Keratinocyte (primary cell): ENCODE measurements at regions not wholly inside any gene's neighbourhood (a gene's known extent, or its start where the extent isn't known, plus 50 kb on each side); places are given as distances from the start of the nearest gene placed in this dataset.

ENCODE experiments used
- DNase-seq: peaks from one replicate; pipeline ENCODE4 v3.0.0-alpha.2; 2011; ENCODE audit warnings: low read depth, missing footprints, low spot score
- FAIRE-seq: peaks from 2 replicates; lab custom pipeline; 2011; peaks lifted over from hg19 to GRCh38; lab: Jason Lieb, UNC
- H2AFZ ChIP-seq: 2 replicates; pipeline ENCODE4 v1.6.0; 2012; ENCODE audit warnings: low read length, control low read depth, inconsistent platforms; ENCODE audit not compliant: control insufficient read depth
- H3K27ac ChIP-seq: 2 replicates; pipeline ENCODE4 v1.5.1; 2011; ENCODE audit warnings: low read length; ENCODE audit not compliant: control insufficient read depth, insufficient read depth
- H3K27me3 ChIP-seq: 3 replicates; pipeline ENCODE4 v1.6.0; 2011; ENCODE audit warnings: low read length; ENCODE audit not compliant: control insufficient read depth, insufficient read depth; ENCODE audit errors: extremely low read depth
- H3K36me3 ChIP-seq, 2 experiments: 2 replicates in 1 of 2; 3 replicates in 1 of 2; pipeline ENCODE4 v1.5.1; 2011; ENCODE audit warnings: low read length in 2 of 2, mild to moderate bottlenecking in 1 of 2; ENCODE audit not compliant: control insufficient read depth in 2 of 2, insufficient read depth in 2 of 2; ENCODE audit errors: extremely low read depth in 1 of 2
- H3K4me1 ChIP-seq: 3 replicates; pipeline ENCODE4 v1.5.1; 2011; ENCODE audit warnings: low read length; ENCODE audit not compliant: control insufficient read depth, insufficient read depth; ENCODE audit errors: extremely low read depth
- H3K4me2 ChIP-seq: 3 replicates; pipeline ENCODE4 v1.6.0; 2011; ENCODE audit warnings: low read depth, low read length; ENCODE audit not compliant: control insufficient read depth, insufficient read depth; ENCODE audit errors: extremely low read depth
- H3K4me3 ChIP-seq, 3 experiments: fragments of 200-600 bp in 1 of 3; sonication (generic) in 1 of 3; 2 replicates in 2 of 3; 3 replicates in 1 of 3; pipeline ENCODE4 v1.5.1; 2011 to 2016; ENCODE audit warnings: low read length in 3 of 3, mild to moderate bottlenecking in 3 of 3, control low read depth in 2 of 3, inconsistent platforms in 1 of 3, low read depth in 1 of 3, mixed read lengths in 1 of 3, mixed run types in 1 of 3, moderate library complexity in 1 of 3; ENCODE audit not compliant: control insufficient read depth in 2 of 3, insufficient read depth in 2 of 3; ENCODE audit errors: extremely low read depth in 1 of 3
- H3K79me2 ChIP-seq: 2 replicates; pipeline ENCODE4 v1.6.0; 2012; ENCODE audit warnings: low read length; ENCODE audit not compliant: control insufficient read depth, insufficient read depth
- H3K9ac ChIP-seq: 3 replicates; pipeline ENCODE4 v1.6.0; 2011; ENCODE audit warnings: low read length; ENCODE audit not compliant: control insufficient read depth, insufficient read depth; ENCODE audit errors: extremely low read depth
- H3K9me1 ChIP-seq: 3 replicates; pipeline ENCODE4 v1.6.0; 2011; ENCODE audit warnings: low read length; ENCODE audit not compliant: control insufficient read depth, insufficient read depth; ENCODE audit errors: extremely low read depth
- H3K9me3 ChIP-seq: 2 replicates; pipeline ENCODE4 v1.5.1; 2012; ENCODE audit warnings: low read depth, low read length; ENCODE audit not compliant: control insufficient read depth
- H4K20me1 ChIP-seq: 3 replicates; pipeline ENCODE4 v1.6.0; 2011; ENCODE audit warnings: low read length; ENCODE audit not compliant: control insufficient read depth, insufficient read depth; ENCODE audit errors: extremely low read depth
- EZH2 ChIP-seq: IDR thresholded peaks from one replicate; pipeline ENCODE4 v1.6.1; 2012; ENCODE audit warnings: inconsistent platforms, mild to moderate bottlenecking, low read length, moderate library complexity
- dilution Hi-C: fragments of 300-500 bp; cut with MboI; formaldehyde crosslinking; loops from one replicate; pipeline ENCODE4 v1.7.0; 2020; ENCODE audit warnings: low sequenced_read_pairs; ENCODE audit not compliant: extremely low pct_ligation_motif_present
- TF ChIP-seq, protein P1 (sequence below), 3 experiments: IDR thresholded peaks in 1 of 3; conservative IDR thresholded peaks in 1 of 3; optimal IDR thresholded peaks in 1 of 3; 2 replicates in 2 of 3; 3 replicates in 1 of 3; pipeline versions ENCODE3 to v1.5.1; 2011; ENCODE audit warnings: low read length in 3 of 3, mild to moderate bottlenecking in 3 of 3, moderate library complexity in 2 of 3, control low read depth in 1 of 3, inconsistent platforms in 1 of 3; ENCODE audit not compliant: insufficient read depth in 2 of 3; ENCODE audit errors: extremely low read depth in 1 of 3

DNA sequence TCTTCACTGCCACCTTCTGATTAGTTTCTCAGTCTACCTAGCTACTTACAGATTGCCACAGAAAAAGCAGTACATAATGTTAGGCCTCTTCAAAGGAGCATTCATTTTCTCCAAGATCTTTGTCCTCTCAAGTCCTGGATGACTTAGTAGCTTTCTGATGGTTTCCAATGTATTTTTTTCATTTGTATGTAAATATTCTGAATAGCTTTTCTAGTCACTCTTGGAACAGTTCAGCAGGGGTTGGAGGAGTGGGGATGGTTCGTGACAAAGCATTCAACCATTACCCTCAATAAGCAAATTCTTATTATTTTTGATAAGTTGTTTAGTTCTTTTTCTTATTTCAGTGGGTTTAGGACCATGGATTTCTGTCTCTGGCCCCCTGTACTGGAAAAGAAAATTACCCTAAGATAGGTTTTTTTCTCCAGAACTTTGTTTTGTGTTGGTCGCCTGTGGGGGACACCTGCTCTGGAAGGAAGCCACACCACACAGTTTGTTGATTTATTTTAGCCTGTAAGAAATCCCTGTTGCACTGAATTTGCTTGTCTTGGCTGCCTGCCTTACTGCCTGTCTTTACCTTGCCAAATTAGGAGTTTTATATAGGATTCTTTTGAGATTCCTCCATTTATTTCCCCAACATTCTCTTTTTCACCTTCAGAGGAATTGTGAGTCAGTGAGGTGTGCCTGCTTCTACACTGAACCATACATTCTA is 247.9 kb downstream of the RFPL4B start:
- H3K9ac ChIP-seq: no peak overlapping the region
- no peaks in the 10 kb centered on the region for H4K20me1 ChIP-seq
- H2AFZ ChIP-seq: no peak overlapping the region
- H3K27ac ChIP-seq: no peak overlapping the region
- no peaks in the 10 kb centered on the region for H3K9me1 ChIP-seq
- no peak overlapping the region for H3K4me2 ChIP-seq
- FAIRE-seq (no peak), DNase-seq (no peak)
- H3K36me3 ChIP-seq: no peaks in the 10 kb centered on the region
- no peaks in the 10 kb centered on the region for H3K79me2 ChIP-seq
- no peaks in the 10 kb centered on the region for H3K9me3 ChIP-seq
- H3K4me1 ChIP-seq: no peaks in the 10 kb centered on the region
- H3K27me3 ChIP-seq: no peaks in the 10 kb centered on the region
- H3K4me3 ChIP-seq: no peak overlapping the region
- TF ChIP-seq, protein P1, sequence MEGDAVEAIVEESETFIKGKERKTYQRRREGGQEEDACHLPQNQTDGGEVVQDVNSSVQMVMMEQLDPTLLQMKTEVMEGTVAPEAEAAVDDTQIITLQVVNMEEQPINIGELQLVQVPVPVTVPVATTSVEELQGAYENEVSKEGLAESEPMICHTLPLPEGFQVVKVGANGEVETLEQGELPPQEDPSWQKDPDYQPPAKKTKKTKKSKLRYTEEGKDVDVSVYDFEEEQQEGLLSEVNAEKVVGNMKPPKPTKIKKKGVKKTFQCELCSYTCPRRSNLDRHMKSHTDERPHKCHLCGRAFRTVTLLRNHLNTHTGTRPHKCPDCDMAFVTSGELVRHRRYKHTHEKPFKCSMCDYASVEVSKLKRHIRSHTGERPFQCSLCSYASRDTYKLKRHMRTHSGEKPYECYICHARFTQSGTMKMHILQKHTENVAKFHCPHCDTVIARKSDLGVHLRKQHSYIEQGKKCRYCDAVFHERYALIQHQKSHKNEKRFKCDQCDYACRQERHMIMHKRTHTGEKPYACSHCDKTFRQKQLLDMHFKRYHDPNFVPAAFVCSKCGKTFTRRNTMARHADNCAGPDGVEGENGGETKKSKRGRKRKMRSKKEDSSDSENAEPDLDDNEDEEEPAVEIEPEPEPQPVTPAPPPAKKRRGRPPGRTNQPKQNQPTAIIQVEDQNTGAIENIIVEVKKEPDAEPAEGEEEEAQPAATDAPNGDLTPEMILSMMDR (optimal IDR thresholded peaks at IDR 0.05 in 1 of 3, IDR thresholded peaks at IDR 0.05 in 1 of 3, conservative IDR thresholded peaks at IDR 0.05 in 1 of 3; ENCODE audit: extremely low read depth in 1 of 3, insufficient read depth in 2 of 3, low read length in 3 of 3): no peak
- TF ChIP-seq EZH2: no peak
- dilution Hi-C loops: no loop called here

DNA sequence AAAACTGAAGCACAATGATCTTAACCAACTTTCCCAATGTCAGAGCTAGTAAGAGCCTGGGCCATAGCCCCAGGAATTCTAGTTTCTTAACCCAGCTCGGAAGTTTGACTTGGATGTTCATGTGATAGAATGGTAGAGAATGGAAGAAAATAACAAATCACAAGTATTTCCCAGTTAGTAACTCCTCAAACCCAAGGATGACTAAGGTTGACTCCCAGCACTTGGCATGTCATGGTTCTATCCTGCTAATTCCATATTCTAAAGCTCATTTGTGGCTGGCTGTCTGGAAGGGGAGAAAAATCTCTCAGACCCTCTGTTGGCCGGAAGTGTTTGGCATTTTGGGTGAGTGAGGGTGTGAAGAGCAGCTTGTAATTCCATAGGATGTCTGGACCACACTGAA is 248.7 kb downstream of the RFPL4B start:
- no peaks in the 10 kb centered on the region for H3K9me1 ChIP-seq
- H3K79me2 ChIP-seq: no peaks in the 10 kb centered on the region
- H3K4me2 ChIP-seq: no peak overlapping the region
- DNase-seq (no peak), FAIRE-seq (no peak)
- no peaks in the 10 kb centered on the region for H3K27me3 ChIP-seq
- no peak overlapping the region for H3K4me3 ChIP-seq
- no peak overlapping the region for H3K9ac ChIP-seq
- no peak overlapping the region for H3K27ac ChIP-seq
- no peaks in the 10 kb centered on the region for H3K36me3 ChIP-seq
- H3K9me3 ChIP-seq: no peaks in the 10 kb centered on the region
- H2AFZ ChIP-seq: no peak overlapping the region
- TF ChIP-seq, protein P1 (optimal IDR thresholded peaks at IDR 0.05 in 1 of 3, IDR thresholded peaks at IDR 0.05 in 1 of 3, conservative IDR thresholded peaks at IDR 0.05 in 1 of 3; ENCODE audit: extremely low read depth in 1 of 3, insufficient read depth in 2 of 3, low read length in 3 of 3): no peak
- TF ChIP-seq EZH2: no peak
- dilution Hi-C loops: no loop called here
- H3K4me1 ChIP-seq: no peaks in the 10 kb centered on the region
- no peaks in the 10 kb centered on the region for H4K20me1 ChIP-seq
